OCI-LY3 (cell line): ENCODE measurements at regions not wholly inside any gene's neighbourhood (a gene's known extent, or its start where the extent isn't known, plus 50 kb on each side); places are given as distances from the start of the nearest gene placed in this dataset.

ENCODE experiments used
- H2AFZ ChIP-seq: fragments of 200-600, 300-600 bp; shearing (Covaris generic); 2 replicates; pipeline ENCODE4 v1.6.0; 2014; ENCODE audit warnings: antibody characterized with exemption, low read depth, low read length
- H3K27ac ChIP-seq: fragments of 200-600, 300-600 bp; sonication (generic); 2 replicates; pipeline ENCODE4 v1.5.1; 2014; ENCODE audit warnings: mild to moderate bottlenecking, low read length, moderate library complexity, mixed read lengths
- H3K27me3 ChIP-seq: fragments of 200-600, 300-600 bp; sonication (generic); 2 replicates; pipeline ENCODE4 v1.6.1; 2014; ENCODE audit warnings: low read depth, low read length, mixed read lengths
- H3K36me3 ChIP-seq: fragments of 200-600, 300-600 bp; sonication (generic); replicated peaks from 2 replicates; pipeline ENCODE3; 2014; ENCODE audit warnings: low read depth, low read length, mixed read lengths
- H3K4me1 ChIP-seq: fragments of 300-600, 200-600 bp; sonication (generic); 2 replicates; pipeline ENCODE4 v1.6.1; 2014; ENCODE audit warnings: low read length, mixed read lengths
- H3K4me2 ChIP-seq: fragments of 200-600, 300-600 bp; sonication (generic); 2 replicates; pipeline ENCODE4 v1.6.1; 2014; ENCODE audit warnings: low read length, mixed read lengths
- H3K4me3 ChIP-seq: fragments of 300-600, 200-600 bp; sonication (generic); 2 replicates; pipeline ENCODE4 v1.5.1; 2014; ENCODE audit warnings: antibody characterized with exemption, mild to moderate bottlenecking, low read length, moderate library complexity
- H3K79me2 ChIP-seq: fragments of 300-600, 200-600 bp; shearing (Covaris generic); 2 replicates; pipeline ENCODE4 v1.6.1; 2014; ENCODE audit warnings: mild to moderate bottlenecking, low read length, mixed read lengths
- H3K9ac ChIP-seq: fragments of 300-600, 200-600 bp; shearing (Covaris generic); 2 replicates; pipeline ENCODE4 v1.6.0; 2014; ENCODE audit warnings: mild to moderate bottlenecking, low read length, moderate library complexity
- H3K9me3 ChIP-seq: fragments of 200-600, 300-600 bp; shearing (Covaris generic); 2 replicates; pipeline ENCODE4 v1.6.1; 2014; ENCODE audit warnings: low read length, mixed read lengths; ENCODE audit not compliant: insufficient read depth
- H4K20me1 ChIP-seq: fragments of 200-600, 300-600 bp; sonication (generic); 2 replicates; pipeline ENCODE4 v1.6.1; 2016; ENCODE audit warnings: low read length, mixed read lengths; ENCODE audit not compliant: insufficient read depth
- EZH2phosphoT487 ChIP-seq: fragments of 200-600 bp; shearing (Covaris generic); IDR thresholded peaks from 2 replicates; pipeline ENCODE4 v1.6.1; 2018; ENCODE audit warnings: antibody characterized with exemption, mixed run types, low read depth
- TF ChIP-seq, protein P1 (sequence below): fragments of 200-600, 300-600 bp; sonication (generic); IDR thresholded peaks from 2 replicates; pipeline ENCODE4 v1.5.1; 2014; ENCODE audit warnings: antibody characterized with exemption, low read length, low read depth

GRCh38 chr2:216320852-216321251, 51.4 kb downstream of the MARCHF4 start:
- TF ChIP-seq, protein P1, sequence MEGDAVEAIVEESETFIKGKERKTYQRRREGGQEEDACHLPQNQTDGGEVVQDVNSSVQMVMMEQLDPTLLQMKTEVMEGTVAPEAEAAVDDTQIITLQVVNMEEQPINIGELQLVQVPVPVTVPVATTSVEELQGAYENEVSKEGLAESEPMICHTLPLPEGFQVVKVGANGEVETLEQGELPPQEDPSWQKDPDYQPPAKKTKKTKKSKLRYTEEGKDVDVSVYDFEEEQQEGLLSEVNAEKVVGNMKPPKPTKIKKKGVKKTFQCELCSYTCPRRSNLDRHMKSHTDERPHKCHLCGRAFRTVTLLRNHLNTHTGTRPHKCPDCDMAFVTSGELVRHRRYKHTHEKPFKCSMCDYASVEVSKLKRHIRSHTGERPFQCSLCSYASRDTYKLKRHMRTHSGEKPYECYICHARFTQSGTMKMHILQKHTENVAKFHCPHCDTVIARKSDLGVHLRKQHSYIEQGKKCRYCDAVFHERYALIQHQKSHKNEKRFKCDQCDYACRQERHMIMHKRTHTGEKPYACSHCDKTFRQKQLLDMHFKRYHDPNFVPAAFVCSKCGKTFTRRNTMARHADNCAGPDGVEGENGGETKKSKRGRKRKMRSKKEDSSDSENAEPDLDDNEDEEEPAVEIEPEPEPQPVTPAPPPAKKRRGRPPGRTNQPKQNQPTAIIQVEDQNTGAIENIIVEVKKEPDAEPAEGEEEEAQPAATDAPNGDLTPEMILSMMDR = no peak
- TF ChIP-seq EZH2phosphoT487 = no peak
- no peaks in the 10 kb centered on the region for H3K36me3 ChIP-seq
- H4K20me1 ChIP-seq = no peaks in the 10 kb centered on the region
- H3K9ac ChIP-seq = no peak overlapping the region
- H2AFZ ChIP-seq = no peak overlapping the region
- H3K79me2 ChIP-seq = no peaks in the 10 kb centered on the region
- no peaks in the 10 kb centered on the region for H3K9me3 ChIP-seq
- H3K4me1 ChIP-seq = no peaks in the 10 kb centered on the region
- H3K27ac ChIP-seq = no peak overlapping the region
- no peak overlapping the region for H3K4me2 ChIP-seq
- no peak overlapping the region for H3K4me3 ChIP-seq
- peaks cover 7% of the 10 kb centered on the region; the same call in 1 of the 2 replicates for H3K27me3 ChIP-seq

DNA sequence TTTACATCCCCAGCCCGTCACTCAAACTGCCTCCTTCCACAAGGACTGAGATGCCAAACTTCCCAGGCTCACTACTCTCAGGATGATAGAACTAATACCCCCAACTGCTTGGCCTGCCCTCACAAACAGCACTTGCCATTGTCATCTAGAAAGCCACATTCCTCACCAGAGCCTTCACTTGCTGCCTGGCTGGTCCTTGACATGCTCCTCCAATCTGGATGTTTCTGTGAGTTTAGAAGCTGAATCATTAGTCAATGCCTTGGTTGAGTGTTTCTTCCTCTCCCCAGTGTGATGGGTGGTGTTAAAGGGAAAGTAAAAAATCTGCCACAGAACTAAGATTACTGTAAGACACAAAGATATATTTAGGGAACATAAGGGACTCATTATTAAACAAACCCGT, 52.5 kb downstream of the MARCHF4 start:
- Histone ChIP-seq H3K36me3 (no peaks in the 10 kb centered on the region), H3K9me3 (no peaks in the 10 kb centered on the region), H3K9ac (no peak overlapping the region), H3K27me3 (peaks cover 10% of the 10 kb centered on the region), H3K27ac (no peak overlapping the region), H3K79me2 (no peaks in the 10 kb centered on the region), H3K4me3 (no peak overlapping the region), H2AFZ (no peak overlapping the region), H3K4me1 (no peaks in the 10 kb centered on the region), H4K20me1 (no peaks in the 10 kb centered on the region), H3K4me2 (no peak overlapping the region)
- TF ChIP-seq, protein P1 = no peak
- TF ChIP-seq EZH2phosphoT487 = no peak

GRCh38 chr2:216318521-216318874, 53.8 kb downstream of the MARCHF4 start:
- Histone ChIP-seq H3K9me3 (no peaks in the 10 kb centered on the region), H3K4me1 (no peaks in the 10 kb centered on the region), H3K27ac (no peak overlapping the region), H3K36me3 (no peaks in the 10 kb centered on the region), H3K9ac (no peak overlapping the region), H3K79me2 (no peaks in the 10 kb centered on the region), H3K4me2 (no peak overlapping the region), H2AFZ (no peak overlapping the region), H3K27me3 (peaks cover 10% of the 10 kb centered on the region), H4K20me1 (no peaks in the 10 kb centered on the region), H3K4me3 (no peak overlapping the region)
- no peak for TF ChIP-seq EZH2phosphoT487
- TF ChIP-seq, protein P1 = no peak

- H3K4me1 ChIP-seq = no peaks in the 10 kb centered on the region
Measured at GRCh38 chr2:216317831-216318520, 54.3 kb downstream of the MARCHF4 start.

More at GRCh38 chr2:216317831-216318520, 54.3 kb downstream of the MARCHF4 start:
- Histone ChIP-seq H3K79me2 (no peaks in the 10 kb centered on the region), H2AFZ (no peak overlapping the region), H3K4me2 (no peak overlapping the region), H3K36me3 (no peaks in the 10 kb centered on the region), H3K27ac (no peak overlapping the region), H3K9ac (no peak overlapping the region), H3K9me3 (no peaks in the 10 kb centered on the region), H3K27me3 (peaks cover 10% of the 10 kb centered on the region), H3K4me3 (no peak overlapping the region), H4K20me1 (no peaks in the 10 kb centered on the region)
- no peak for TF ChIP-seq EZH2phosphoT487
- TF ChIP-seq, protein P1 = no peak
